ENCODE measurements at regions not wholly inside any gene's neighbourhood (a gene's known extent, or its start where the extent isn't known, plus 50 kb on each side); places are given as distances from the start of the nearest gene placed in this dataset.

GRCh38 chrX:68918202-68918601 is 89.4 kb downstream of the EFNB1 start:
- no peak for DNase-seq

- no peak for DNase-seq
Observed at GRCh38 chrX:68917799-68918198, 89.0 kb downstream of the EFNB1 start.

GRCh38 chrX:68916891-68917290 is 88.1 kb downstream of the EFNB1 start:
- DNase-seq = no peak

- DNase-seq = no peak
Observed at GRCh38 chrX:68915778-68916177, 87.0 kb downstream of the EFNB1 start.

GRCh38 chrX:68914479-68914946 is 85.7 kb downstream of the EFNB1 start:
- DNase-seq = no peak

GRCh38 chrX:68913249-68913547 is 84.4 kb downstream of the EFNB1 start:
- no peak for DNase-seq

GRCh38 chrX:68912113-68912512 is 83.3 kb downstream of the EFNB1 start:
- no peak for DNase-seq

GRCh38 chrX:68910731-68911428 is 82.1 kb downstream of the EFNB1 start:
- DNase-seq = no peak

- DNase-seq = no peak
Observed at GRCh38 chrX:68909945-68910344, 81.1 kb downstream of the EFNB1 start.

GRCh38 chrX:68908071-68908470 is 79.2 kb downstream of the EFNB1 start:
- DNase-seq = no peak

GRCh38 chrX:68902706-68903504 is 74.1 kb downstream of the EFNB1 start:
- DNase-seq = no peak

- no peak for DNase-seq
Observed at GRCh38 chrX:68901519-68901918, 72.7 kb downstream of the EFNB1 start.

- no peak for DNase-seq
Observed at GRCh38 chrX:68898598-68898997, 69.8 kb downstream of the EFNB1 start.

- DNase-seq = no peak
Observed at GRCh38 chrX:68897118-68897945, 68.5 kb downstream of the EFNB1 start.

- no peak for DNase-seq
Observed at GRCh38 chrX:68896581-68896980, 67.8 kb downstream of the EFNB1 start.

GRCh38 chrX:68895778-68896177 is 67.0 kb downstream of the EFNB1 start:
- no peak for DNase-seq

GRCh38 chrX:68895341-68895755 is 66.5 kb downstream of the EFNB1 start:
- peak; percentile 21 to 29 (median 23) for DNase-seq

- DNase-seq = peak; percentile 50 to 62 (median 59)
Observed at GRCh38 chrX:68894513-68895340, 65.9 kb downstream of the EFNB1 start.

- no peak for DNase-seq
Observed at GRCh38 chrX:68894142-68894512, 65.3 kb downstream of the EFNB1 start.

- DNase-seq = no peak
Observed at GRCh38 chrX:68892651-68893050, 63.8 kb downstream of the EFNB1 start.

GRCh38 chrX:68892134-68892533 is 63.3 kb downstream of the EFNB1 start:
- no peak for DNase-seq

Measured in suppressor macrophage treated with lipopolysaccharide for 1 hour (primary cell).